ENCODE measurements at regions not wholly inside any gene's neighbourhood (a gene's known extent, or its start where the extent isn't known, plus 50 kb on each side); places are given as distances from the start of the nearest gene placed in this dataset.

DNA sequence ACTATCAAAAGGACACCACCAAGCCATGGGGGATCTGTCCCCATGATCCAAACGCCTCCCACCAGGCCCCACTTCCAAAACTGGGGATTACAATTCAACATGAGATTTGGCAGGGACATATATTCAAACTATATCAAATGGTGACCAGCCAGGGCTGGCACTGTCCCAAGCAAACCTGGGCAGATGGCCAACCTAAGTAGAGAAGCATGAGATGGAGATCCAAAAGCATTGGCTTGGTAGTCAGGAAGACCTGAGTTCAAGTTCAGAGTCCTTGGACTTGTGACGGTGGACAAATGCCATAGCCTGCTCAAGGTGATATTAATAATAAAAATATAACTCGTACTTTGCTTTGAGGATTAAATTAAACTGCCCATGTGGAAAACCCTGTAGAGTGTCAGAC, 79.2 kb upstream of the HS3ST1 start:
- ATAC-seq = no peak
- 0% methylated on average over 3 of the region's 3 CpGs for WGBS (ENCODE audit: insufficient coverage, low coverage, missing lambda C conversion rate)
- ChIA-PET CTCF (ENCODE audit: low intra/inter-chr PET ratio) (no interaction called here), POLR2A (no interaction called here)
- DNase-seq (ENCODE audit: extremely low read depth in 1 of 4, low spot score in 3 of 4) = no peak
- Histone ChIP-seq H3K4me1 (replicated peaks in 1 of 2; ENCODE audit: control insufficient read depth in 2 of 2, insufficient read depth in 2 of 2, low read length in 2 of 2) (no peaks in the 10 kb centered on the region), H3K79me2 (ENCODE audit: control insufficient read depth, insufficient read depth, low read length) (no peaks in the 10 kb centered on the region), H3K4me2 (ENCODE audit: insufficient read depth, low read length) (no peak overlapping the region), H2AFZ (ENCODE audit: low read depth, low read length) (no peak overlapping the region), H3K36me3 (ENCODE audit: control insufficient read depth, insufficient read depth, low read length) (no peaks in the 10 kb centered on the region), H4K20me1 (replicated peaks; ENCODE audit: control insufficient read depth, insufficient read depth, low read length) (no peaks in the 10 kb centered on the region), H3K4me3 (no peak overlapping the region), H3K27ac (ENCODE audit: extremely low read depth, low read depth, low read length) (no peak overlapping the region), H3K9ac (ENCODE audit: insufficient read depth in 1 of 2, low read depth in 2 of 2, low read length in 2 of 2) (no peak overlapping the region), H3K9me1 (ENCODE audit: control insufficient read depth, insufficient read depth, low read length) (no peaks in the 10 kb centered on the region), H3K9me3 (replicated peaks; ENCODE audit: control insufficient read depth, insufficient read depth, low read depth, low read length) (no peaks in the 10 kb centered on the region), H3K27me3 (ENCODE audit: control insufficient read depth in 2 of 2, insufficient read depth in 2 of 2, low read length in 2 of 2) (no peaks in the 10 kb centered on the region)
- in situ Hi-C loops (cut with MboI) (no loop called here), intact Hi-C loops (cut with micrococcal nuclease) (no loop called here)
- BruUV-seq (replicated peaks) = no TSS peak
- no peak for TF ChIP-seq ZNF324 (CRISPR knock-in tag; IDR thresholded peaks at IDR 0.05)
- TF ChIP-seq ELF2 (CRISPR knock-in tag; IDR thresholded peaks at IDR 0.05) = no peak
- no peak for TF ChIP-seq ZKSCAN1 (IDR thresholded peaks at IDR 0.05; ENCODE audit: low read depth, low read length)
- TF ChIP-seq, protein P1, sequence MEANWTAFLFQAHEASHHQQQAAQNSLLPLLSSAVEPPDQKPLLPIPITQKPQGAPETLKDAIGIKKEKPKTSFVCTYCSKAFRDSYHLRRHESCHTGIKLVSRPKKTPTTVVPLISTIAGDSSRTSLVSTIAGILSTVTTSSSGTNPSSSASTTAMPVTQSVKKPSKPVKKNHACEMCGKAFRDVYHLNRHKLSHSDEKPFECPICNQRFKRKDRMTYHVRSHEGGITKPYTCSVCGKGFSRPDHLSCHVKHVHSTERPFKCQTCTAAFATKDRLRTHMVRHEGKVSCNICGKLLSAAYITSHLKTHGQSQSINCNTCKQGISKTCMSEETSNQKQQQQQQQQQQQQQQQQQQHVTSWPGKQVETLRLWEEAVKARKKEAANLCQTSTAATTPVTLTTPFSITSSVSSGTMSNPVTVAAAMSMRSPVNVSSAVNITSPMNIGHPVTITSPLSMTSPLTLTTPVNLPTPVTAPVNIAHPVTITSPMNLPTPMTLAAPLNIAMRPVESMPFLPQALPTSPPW (CRISPR knock-in tag; IDR thresholded peaks at IDR 0.05) = no peak
- no peak for TF ChIP-seq PYGO2 (tag; IDR thresholded peaks at IDR 0.05)
- TF ChIP-seq, protein P2, sequence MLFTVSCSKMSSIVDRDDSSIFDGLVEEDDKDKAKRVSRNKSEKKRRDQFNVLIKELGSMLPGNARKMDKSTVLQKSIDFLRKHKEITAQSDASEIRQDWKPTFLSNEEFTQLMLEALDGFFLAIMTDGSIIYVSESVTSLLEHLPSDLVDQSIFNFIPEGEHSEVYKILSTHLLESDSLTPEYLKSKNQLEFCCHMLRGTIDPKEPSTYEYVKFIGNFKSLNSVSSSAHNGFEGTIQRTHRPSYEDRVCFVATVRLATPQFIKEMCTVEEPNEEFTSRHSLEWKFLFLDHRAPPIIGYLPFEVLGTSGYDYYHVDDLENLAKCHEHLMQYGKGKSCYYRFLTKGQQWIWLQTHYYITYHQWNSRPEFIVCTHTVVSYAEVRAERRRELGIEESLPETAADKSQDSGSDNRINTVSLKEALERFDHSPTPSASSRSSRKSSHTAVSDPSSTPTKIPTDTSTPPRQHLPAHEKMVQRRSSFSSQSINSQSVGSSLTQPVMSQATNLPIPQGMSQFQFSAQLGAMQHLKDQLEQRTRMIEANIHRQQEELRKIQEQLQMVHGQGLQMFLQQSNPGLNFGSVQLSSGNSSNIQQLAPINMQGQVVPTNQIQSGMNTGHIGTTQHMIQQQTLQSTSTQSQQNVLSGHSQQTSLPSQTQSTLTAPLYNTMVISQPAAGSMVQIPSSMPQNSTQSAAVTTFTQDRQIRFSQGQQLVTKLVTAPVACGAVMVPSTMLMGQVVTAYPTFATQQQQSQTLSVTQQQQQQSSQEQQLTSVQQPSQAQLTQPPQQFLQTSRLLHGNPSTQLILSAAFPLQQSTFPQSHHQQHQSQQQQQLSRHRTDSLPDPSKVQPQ (CRISPR knock-in tag; IDR thresholded peaks at IDR 0.05; ENCODE audit: borderline replicate concordance) = no peak
- TF ChIP-seq ZNF785 (CRISPR knock-in tag; IDR thresholded peaks at IDR 0.05) = no peak
- TF ChIP-seq, protein P3, sequence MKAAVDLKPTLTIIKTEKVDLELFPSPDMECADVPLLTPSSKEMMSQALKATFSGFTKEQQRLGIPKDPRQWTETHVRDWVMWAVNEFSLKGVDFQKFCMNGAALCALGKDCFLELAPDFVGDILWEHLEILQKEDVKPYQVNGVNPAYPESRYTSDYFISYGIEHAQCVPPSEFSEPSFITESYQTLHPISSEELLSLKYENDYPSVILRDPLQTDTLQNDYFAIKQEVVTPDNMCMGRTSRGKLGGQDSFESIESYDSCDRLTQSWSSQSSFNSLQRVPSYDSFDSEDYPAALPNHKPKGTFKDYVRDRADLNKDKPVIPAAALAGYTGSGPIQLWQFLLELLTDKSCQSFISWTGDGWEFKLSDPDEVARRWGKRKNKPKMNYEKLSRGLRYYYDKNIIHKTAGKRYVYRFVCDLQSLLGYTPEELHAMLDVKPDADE (conservative IDR thresholded peaks at IDR 0.05; ENCODE audit: control insufficient read depth, low read depth, low read length) = no peak
- TF ChIP-seq HMG20A (CRISPR knock-in tag; conservative IDR thresholded peaks at IDR 0.05) = no peak
- no peak for TF ChIP-seq NFE2 (IDR thresholded peaks at IDR 0.05; ENCODE audit: low read depth)
- no peak for TF ChIP-seq ATF1 (CRISPR knock-in tag; IDR thresholded peaks at IDR 0.05)
- no peak for TF ChIP-seq ATF1 (tag; IDR thresholded peaks at IDR 0.05)
- TF ChIP-seq JUN (IDR thresholded peaks at IDR 0.05; ENCODE audit: borderline replicate concordance, low read depth, low read length) = no peak
- no peak for TF ChIP-seq JUN (CRISPR knock-in tag; IDR thresholded peaks at IDR 0.05; ENCODE audit: borderline replicate concordance)
- no peak for TF ChIP-seq CCNT2 (IDR thresholded peaks at IDR 0.05; ENCODE audit: borderline replicate concordance, extremely low read depth, insufficient read length, low read depth, low read length)
- TF ChIP-seq, protein P4, sequence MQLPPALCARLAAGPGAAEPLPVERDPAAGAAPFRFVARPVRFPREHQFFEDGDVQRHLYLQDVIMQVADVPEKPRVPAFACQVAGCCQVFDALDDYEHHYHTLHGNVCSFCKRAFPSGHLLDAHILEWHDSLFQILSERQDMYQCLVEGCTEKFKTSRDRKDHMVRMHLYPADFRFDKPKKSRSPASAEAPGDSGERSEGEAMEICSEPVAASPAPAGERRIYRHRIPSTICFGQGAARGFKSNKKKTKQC (CRISPR knock-in tag; IDR thresholded peaks at IDR 0.05) = no peak
- TF ChIP-seq TAF9B (IDR thresholded peaks at IDR 0.05; ENCODE audit: partially characterized antibody) = no peak
- TF ChIP-seq TEAD4 (IDR thresholded peaks at IDR 0.05; ENCODE audit: low read length) = no peak
- no peak for TF ChIP-seq TEAD4 (CRISPR knock-in tag; IDR thresholded peaks at IDR 0.05; ENCODE audit: borderline replicate concordance)
- TF ChIP-seq PTBP1 (IDR thresholded peaks at IDR 0.05; ENCODE audit: low read depth, low read length) = no peak
- FAIRE-seq = no peak

Data from K562 (cell line).